Stomach (tissue), 4 donors: ENCODE measurements at regions not wholly inside any gene's neighbourhood (a gene's known extent, or its start where the extent isn't known, plus 50 kb on each side); places are given as distances from the start of the nearest gene placed in this dataset.

Source experiments
- CTCF ChIP-seq, 7 experiments: fragments of 450-650 bp in 4 of 7; fragments of 200-600 bp in 3 of 7; sonication (generic) in 3 of 7; IDR thresholded peaks; one replicate each; pipeline ENCODE4 v1.5.1; 2016 to 2019; ENCODE audit warnings: antibody characterized with exemption in 7 of 7, control low read depth in 2 of 7, mild to moderate bottlenecking in 1 of 7
- EP300 ChIP-seq: sonication (generic); formaldehyde crosslinking; IDR thresholded peaks from one replicate; pipeline ENCODE4 v1.6.1; 2017; ENCODE audit warnings: antibody characterized with exemption
- POLR2A ChIP-seq, 4 donors: fragments of 450-650 bp; IDR thresholded peaks; one replicate each; pipeline ENCODE4 v1.6.1; 2016; ENCODE audit warnings: antibody characterized with exemption in 4 of 4, control low read depth in 2 of 4, mild to moderate bottlenecking in 1 of 4, moderate library complexity in 1 of 4
- POLR2AphosphoS5 ChIP-seq, 3 donors: sonication (generic); formaldehyde crosslinking; IDR thresholded peaks; one replicate each; pipeline ENCODE4 v1.6.1; 2016; ENCODE audit warnings: antibody characterized with exemption in 3 of 3

- TF ChIP-seq POLR2A (IDR thresholded peaks at IDR 0.05) (no peak), CTCF (IDR thresholded peaks at IDR 0.05) (no peak), POLR2AphosphoS5 (IDR thresholded peaks at IDR 0.05) (no peak), EP300 (no peak)
Measured at GRCh38 chr16:54219709-54220108, 66.9 kb downstream of the IRX3 start.
